IMR-90 (cell line): ENCODE measurements at regions not wholly inside any gene's neighbourhood (a gene's known extent, or its start where the extent isn't known, plus 50 kb on each side); places are given as distances from the start of the nearest gene placed in this dataset.

Source experiments
- ATAC-seq: fragments of 200-7000 bp; cut with Tn5 transposase; 2 replicates; pipeline ENCODE4 v1.9.1; 2020; ENCODE audit warnings: low read depth, mild to moderate bottlenecking, moderate library complexity
- BruUV-seq: library from RNA; stranded (reverse); fragments of 400-500 nt; replicated peaks from 2 replicates; lab custom pipeline; 2021; lab: Mats Ljungman, UMichigan
- CTCF ChIA-PET: fragments of 300-600 bp; formaldehyde crosslinking; extraction: SDS; loops from one replicate; lab custom pipeline; 2021; ENCODE audit warnings: antibody characterized with exemption; lab: Yijun Ruan, JAX
- POLR2A ChIA-PET: fragments of 300-600 bp; sonication (Branson Sonifier 250); formaldehyde crosslinking; loops from one replicate; lab custom pipeline; 2022; ENCODE audit warnings: antibody characterized with exemption; ENCODE audit not compliant: unreplicated experiment; lab: Charles Lee
- DNase-seq: peaks from one replicate; pipeline ENCODE4 v3.0.0; 2013
- H2AFZ ChIP-seq: replicated peaks from 2 replicates; pipeline ENCODE3; 2013; ENCODE audit warnings: low read length, mild to moderate bottlenecking; ENCODE audit not compliant: poor library complexity
- H2AK5ac ChIP-seq: 2 replicates; pipeline ENCODE4 v1.6.1; 2013; ENCODE audit warnings: low read depth, low read length, inconsistent platforms
- H2AK9ac ChIP-seq: replicated peaks from 2 replicates; pipeline ENCODE3; 2013; ENCODE audit warnings: mild to moderate bottlenecking, low read depth, low read length, moderate library complexity; ENCODE audit not compliant: poor library complexity
- H2BK120ac ChIP-seq: 2 replicates; pipeline ENCODE4 v1.6.1; 2013; ENCODE audit warnings: low read depth, low read length, inconsistent platforms
- H2BK15ac ChIP-seq: 3 replicates; pipeline ENCODE4 v1.6.1; 2013; ENCODE audit warnings: low read depth, low read length, inconsistent platforms
- H2BK20ac ChIP-seq: 2 replicates; pipeline ENCODE4 v1.6.1; 2013; ENCODE audit warnings: low read depth, mild to moderate bottlenecking, inconsistent platforms, low read length, moderate library complexity
- H2BK5ac ChIP-seq: 2 replicates; pipeline ENCODE4 v1.6.1; 2013; ENCODE audit warnings: mild to moderate bottlenecking, low read depth, low read length, inconsistent platforms; ENCODE audit not compliant: poor library complexity, severe bottlenecking
- H3K14ac ChIP-seq: replicated peaks from 2 replicates; pipeline ENCODE4 v1.6.1; 2013; ENCODE audit warnings: low read depth, low read length, inconsistent platforms
- H3K18ac ChIP-seq: 2 replicates; pipeline ENCODE4 v1.6.1; 2013; ENCODE audit warnings: low read depth, low read length, control low read depth
- H3K23ac ChIP-seq: 2 replicates; pipeline ENCODE4 v1.6.1; 2013; ENCODE audit warnings: low read depth, low read length, inconsistent platforms
- H3K27ac ChIP-seq: 2 replicates; pipeline ENCODE4 v1.5.1; 2013; ENCODE audit warnings: mild to moderate bottlenecking, control low read depth, low read length; ENCODE audit not compliant: insufficient read depth
- H3K27me3 ChIP-seq: 2 replicates; pipeline ENCODE4 v1.6.1; 2013; ENCODE audit warnings: low read length; ENCODE audit not compliant: control insufficient read depth, insufficient read depth
- H3K36me3 ChIP-seq: 2 replicates; pipeline ENCODE4 v1.6.1; 2013; ENCODE audit warnings: low read length, mixed read lengths; ENCODE audit not compliant: control insufficient read depth, insufficient read depth
- H3K4ac ChIP-seq: 2 replicates; pipeline ENCODE4 v1.6.1; 2013; ENCODE audit warnings: low read depth, low read length, inconsistent platforms
- H3K4me1 ChIP-seq: 2 replicates; pipeline ENCODE4 v1.6.1; 2013; ENCODE audit warnings: low read length, mixed read lengths; ENCODE audit not compliant: control insufficient read depth, insufficient read depth
- H3K4me2 ChIP-seq: 2 replicates; pipeline ENCODE4 v1.6.1; 2013; ENCODE audit warnings: low read depth, mild to moderate bottlenecking, control low read depth, low read length, moderate library complexity
- H3K4me3 ChIP-seq: 2 replicates; pipeline ENCODE4 v1.5.1; 2013; ENCODE audit warnings: low read depth, mild to moderate bottlenecking, control low read depth, low read length, moderate library complexity; ENCODE audit not compliant: insufficient read depth
- H3K56ac ChIP-seq: 2 replicates; pipeline ENCODE4 v1.6.1; 2013; ENCODE audit warnings: low read length, inconsistent platforms; ENCODE audit not compliant: insufficient read depth; ENCODE audit errors: extremely low read depth
- H3K79me1 ChIP-seq, 2 experiments: 2 replicates each; pipeline ENCODE4 v1.6.1; 2013; ENCODE audit warnings: low read length in 2 of 2, inconsistent platforms in 1 of 2, low read depth in 1 of 2
- H3K9ac ChIP-seq: 2 replicates; pipeline ENCODE4 v1.6.1; 2013; ENCODE audit warnings: low read depth, low read length, control low read depth
- H3K9me1 ChIP-seq: 2 replicates; pipeline ENCODE4 v1.6.1; 2013; ENCODE audit warnings: low read length, inconsistent platforms; ENCODE audit not compliant: insufficient read depth
- H3K9me3 ChIP-seq: 2 replicates; pipeline ENCODE4 v1.6.1; 2013; ENCODE audit warnings: low read length; ENCODE audit not compliant: control insufficient read depth, insufficient read depth
- H4K20me1 ChIP-seq: 2 replicates; pipeline ENCODE4 v1.6.1; 2013; ENCODE audit warnings: low read length, inconsistent platforms; ENCODE audit not compliant: insufficient read depth
- H4K5ac ChIP-seq: 2 replicates; pipeline ENCODE4 v1.6.1; 2013; ENCODE audit warnings: mild to moderate bottlenecking, low read depth, low read length, control low read depth
- H4K8ac ChIP-seq, 2 experiments: 2 replicates each; pipeline ENCODE4 v1.6.1; 2013; ENCODE audit warnings: low read depth in 2 of 2, low read length in 2 of 2, control low read depth in 1 of 2, inconsistent platforms in 1 of 2
- H4K91ac ChIP-seq: 2 replicates; pipeline ENCODE4 v1.6.1; 2013; ENCODE audit warnings: low read depth, low read length, inconsistent platforms; ENCODE audit not compliant: insufficient read depth
- BHLHE40 ChIP-seq: fragments of 150-350 bp; IDR thresholded peaks from 2 replicates; pipeline ENCODE4 v1.6.1; 2016; ENCODE audit warnings: mild to moderate bottlenecking, low read depth, low read length
- CEBPB ChIP-seq: IDR thresholded peaks from 2 replicates; pipeline ENCODE4 v1.6.1; 2012; ENCODE audit warnings: low read depth, low read length, improper control_type of control experiment
- CHD1 ChIP-seq: IDR thresholded peaks from 2 replicates; pipeline ENCODE4 v1.6.1; 2012; ENCODE audit warnings: low read depth, low read length, improper control_type of control experiment
- CTCF ChIP-seq: conservative IDR thresholded peaks from 2 replicates; pipeline ENCODE4 v1.5.1; 2012; ENCODE audit warnings: mild to moderate bottlenecking, low read depth, low read length, improper control_type of control experiment
- ELK1 ChIP-seq: fragments of 150-350 bp; IDR thresholded peaks from 2 replicates; pipeline ENCODE4 v1.6.1; 2016; ENCODE audit warnings: low read depth, mild to moderate bottlenecking, low read length, moderate library complexity, borderline replicate concordance
- FOS ChIP-seq: fragments of 150-350 bp; IDR thresholded peaks from 2 replicates; pipeline ENCODE4 v1.6.1; 2016; ENCODE audit warnings: low read depth, low read length
- MAFK ChIP-seq: IDR thresholded peaks from 2 replicates; pipeline ENCODE4 v1.6.1; 2012; ENCODE audit warnings: low read depth, low read length, improper control_type of control experiment
- MAZ ChIP-seq: IDR thresholded peaks from 2 replicates; pipeline ENCODE4 v1.6.1; 2012; ENCODE audit warnings: low read depth, mild to moderate bottlenecking, low read length, improper control_type of control experiment, moderate library complexity, borderline replicate concordance
- MXI1 ChIP-seq: IDR thresholded peaks from 2 replicates; pipeline ENCODE4 v1.6.1; 2012; ENCODE audit warnings: low read depth, mild to moderate bottlenecking, low read length, moderate library complexity, borderline replicate concordance
- NFE2L2 ChIP-seq: fragments of 150-350 bp; IDR thresholded peaks from 2 replicates; pipeline ENCODE4 v1.6.1; 2016; ENCODE audit warnings: low read depth, mild to moderate bottlenecking, low read length
- POLR2A ChIP-seq: IDR thresholded peaks from 2 replicates; pipeline ENCODE4 v1.6.1; 2012; ENCODE audit warnings: mild to moderate bottlenecking, low read depth, low read length
- RAD21 ChIP-seq: IDR thresholded peaks from 2 replicates; pipeline ENCODE4 v1.6.1; 2012; ENCODE audit warnings: low read length, improper control_type of control experiment
- RCOR1 ChIP-seq: IDR thresholded peaks from 2 replicates; pipeline ENCODE4 v1.6.1; 2012; ENCODE audit warnings: mild to moderate bottlenecking, low read length, improper control_type of control experiment; ENCODE audit not compliant: insufficient replicate concordance
- RFX5 ChIP-seq: IDR thresholded peaks from 2 replicates; pipeline ENCODE4 v1.8.0; 2012; ENCODE audit warnings: low read depth, mild to moderate bottlenecking, low read length, moderate library complexity
- SMC3 ChIP-seq: fragments of 150-350 bp; IDR thresholded peaks from 2 replicates; pipeline ENCODE4 v1.6.1; 2016; ENCODE audit warnings: low read depth, mild to moderate bottlenecking, antibody characterized with exemption, low read length, moderate library complexity
- USF2 ChIP-seq: fragments of 150-350 bp; IDR thresholded peaks from 2 replicates; pipeline ENCODE4 v1.6.1; 2017; ENCODE audit warnings: mild to moderate bottlenecking, antibody characterized with exemption, low read length, low read depth
- WGBS, 2 experiments: methylation state at CpG; one replicate each; pipeline versions ENCODE4 v1.1.5 to v1.1.7; 2013; ENCODE audit warnings: missing lambda C conversion rate in 2 of 2; ENCODE audit not compliant: insufficient read length in 1 of 2; ENCODE audit errors: extremely low coverage in 2 of 2; 5-methylcytosine and 5-hydroxymethylcytosine counted together
- dilution Hi-C: fragments of 300-500 bp; cut with HindIII; formaldehyde crosslinking; loops from one replicate; pipeline ENCODE4 v1.14.3; 2018; ENCODE audit warnings: low sequenced_read_pairs; ENCODE audit not compliant: unreplicated experiment
- in situ Hi-C: fragments of 300-500 bp; cut with MboI; formaldehyde crosslinking; loops from 3 replicates; pipeline ENCODE4 v1.14.3; 2019; ENCODE audit warnings: low sequenced_read_pairs, inconsistent platforms, mixed read lengths
- intact Hi-C: fragments of 100-400 bp; cut with micrococcal nuclease; formaldehyde crosslinking; loops from 2 replicates; pipeline ENCODE4 v1.10.0; 2022

- Histone ChIP-seq H3K9me3 (no peaks in the 10 kb centered on the region; the same call in 1 of the 2 replicates), H3K9ac (no peak overlapping the region), H3K27ac (no peak overlapping the region), H3K79me1 (no peaks in the 10 kb centered on the region), H4K8ac (peak overlapping the region in 1 of 2 experiments; percentile 55; a peak in 1 of 4 replicates), H3K18ac (no peak overlapping the region), H3K27me3 (no peaks in the 10 kb centered on the region), H2BK120ac (peak overlapping the region; percentile 71), H3K4me3 (no peak overlapping the region), H2AK5ac (peak overlapping the region; percentile 44; the same call in 1 of the 2 replicates), H3K4ac (peak overlapping the region; percentile 60), H2AK9ac (peak overlapping the region; percentile 67), H4K91ac (peak overlapping the region; percentile 32; the same call in 1 of the 2 replicates), H3K23ac (no peak overlapping the region), H3K14ac (peak overlapping the region; percentile 62), H2BK5ac (no peak overlapping the region), H4K5ac (no peak overlapping the region), H3K9me1 (peaks cover 2% of the 10 kb centered on the region; the same call in 1 of the 2 replicates), H4K20me1 (no peaks in the 10 kb centered on the region), H3K4me2 (no peak overlapping the region), H3K4me1 (0 out of 2 replicates have a peak, but pooled peaks cover 3% of the 10 kb centered on the region), H3K56ac (no peak overlapping the region), H2AFZ (peak overlapping the region; percentile 47), H2BK20ac (0 out of 2 replicates have a peak overlapping the region, but pooled peaks have one; percentile 64), H3K36me3 (no peaks in the 10 kb centered on the region), H2BK15ac (no peak overlapping the region; the same call in 2 of the 3 replicates)
- in situ Hi-C loops (no loop called here), dilution Hi-C loops (no loop called here), intact Hi-C loops (no loop called here)
- 80% methylated on average over 2 of the region's 4 CpGs; no CpG with 5 or more reads in 1 of the 2 experiments for WGBS, 2 experiments
- CTCF ChIA-PET = no interaction called here
- DNase-seq (no peak), ATAC-seq (no peak)
- POLR2A ChIA-PET = no interaction called here
- BruUV-seq = no TSS peak
- TF ChIP-seq BHLHE40 (no peak), RFX5 (no peak), POLR2A (no peak), USF2 (no peak), RAD21 (no peak), CHD1 (no peak), NFE2L2 (no peak), MAFK (no peak), FOS (no peak), CTCF (no peak), MAZ (no peak), MXI1 (no peak), SMC3 (no peak), ELK1 (no peak), CEBPB (no peak), RCOR1 (no peak)
Measured at GRCh38 chr2:150109912-150110311, 377.6 kb downstream of the RND3 start.
